Stimulated activated CD4-positive, alpha-beta T cell treated with anti-CD3 and anti-CD28 coated beads, Interleukin-12 subunit alpha, Interleukin-12 subunit beta, amount 100 ng/mL, for 4 hours (primary cell): ENCODE measurements at regions not wholly inside any gene's neighbourhood (a gene's known extent, or its start where the extent isn't known, plus 50 kb on each side); places are given as distances from the start of the nearest gene placed in this dataset.
"Not testable (repeated sequence)": the region's sequence is repeated elsewhere in the genome, so short reads cannot be mapped to it uniquely, and the experiment has no call there.

Source experiments
- DNase-seq: peaks from one replicate; pipeline ENCODE4 v3.0.0-alpha.2; 2020

DNA sequence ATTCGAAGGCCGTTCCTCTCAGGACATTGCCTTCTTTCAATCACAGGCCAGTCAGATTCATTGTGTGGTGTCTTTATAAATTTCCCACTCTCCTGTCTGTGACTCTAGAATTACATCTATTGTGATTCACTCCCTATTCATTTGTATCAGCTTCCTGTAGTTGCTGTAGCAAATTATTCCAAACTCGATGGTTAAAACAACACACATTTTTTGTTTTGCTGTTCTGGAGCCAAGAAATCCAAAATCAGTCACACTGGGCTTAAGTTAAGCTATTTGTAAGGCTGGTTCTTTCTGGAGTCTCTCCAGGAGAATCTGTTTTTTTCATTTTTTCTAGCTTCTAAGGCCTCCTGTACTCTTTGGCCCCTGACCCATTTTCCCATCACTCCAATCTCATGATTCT is 1487.0 kb upstream of the SLC10A2 start:
- no peak for DNase-seq

DNA sequence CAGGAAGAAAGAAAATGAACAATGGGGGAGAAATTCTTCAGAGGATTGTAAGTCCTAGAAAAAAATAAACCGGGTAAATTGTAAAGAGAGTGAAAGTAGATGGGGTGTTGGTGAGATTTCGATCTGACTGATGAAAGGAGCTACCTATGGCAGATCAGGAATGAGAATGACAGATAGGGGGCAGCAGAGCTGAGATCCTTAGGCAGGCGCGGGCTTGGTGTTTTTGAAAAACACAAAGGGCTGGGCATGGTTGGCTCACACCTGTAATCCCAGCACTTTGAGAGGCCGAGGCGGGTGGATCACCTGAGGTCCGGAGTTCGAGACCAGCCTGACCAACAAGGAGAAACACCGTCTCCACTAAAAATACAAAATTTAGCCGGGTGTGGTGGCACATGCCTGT is 1468.6 kb upstream of the SLC10A2 start:
- DNase-seq = no peak

DNA sequence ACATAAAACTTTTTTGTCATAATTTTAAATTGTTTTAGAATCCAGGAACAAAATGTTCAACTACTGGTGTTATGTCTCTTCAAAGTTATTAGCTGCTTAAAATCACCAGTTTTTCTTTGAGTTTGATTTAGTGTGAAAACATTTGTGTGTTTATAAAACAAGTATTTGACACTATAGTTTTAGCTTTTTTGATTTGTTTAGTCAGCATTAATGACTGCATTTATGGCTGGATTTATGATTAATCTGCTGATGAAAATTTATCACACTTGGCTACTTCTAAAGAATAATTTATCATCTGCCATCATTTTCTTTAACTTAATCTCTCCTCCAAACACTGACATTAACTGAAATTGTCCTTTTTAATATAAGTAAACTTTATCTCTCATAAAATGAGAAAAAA is 1465.9 kb upstream of the SLC10A2 start:
- DNase-seq = no peak

DNA sequence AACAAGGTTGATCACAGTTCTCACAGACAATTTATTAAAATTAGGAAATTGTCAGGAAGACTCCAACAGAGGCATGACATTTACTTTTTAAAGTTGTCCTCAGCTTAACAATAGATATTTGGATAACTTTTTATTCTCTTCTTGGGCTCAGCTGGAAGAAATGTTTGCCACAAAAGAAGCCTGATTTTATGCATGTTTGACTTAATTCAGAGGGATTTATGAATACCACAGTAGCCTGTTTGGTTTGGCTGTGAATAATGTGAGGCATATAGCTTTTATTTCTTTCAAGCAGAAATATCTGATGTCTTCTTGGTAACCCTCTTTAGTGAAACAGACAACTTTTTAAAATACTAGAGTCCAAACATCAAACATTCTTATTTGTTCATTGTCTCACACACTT is 1464.5 kb upstream of the SLC10A2 start:
- no peak for DNase-seq

DNA sequence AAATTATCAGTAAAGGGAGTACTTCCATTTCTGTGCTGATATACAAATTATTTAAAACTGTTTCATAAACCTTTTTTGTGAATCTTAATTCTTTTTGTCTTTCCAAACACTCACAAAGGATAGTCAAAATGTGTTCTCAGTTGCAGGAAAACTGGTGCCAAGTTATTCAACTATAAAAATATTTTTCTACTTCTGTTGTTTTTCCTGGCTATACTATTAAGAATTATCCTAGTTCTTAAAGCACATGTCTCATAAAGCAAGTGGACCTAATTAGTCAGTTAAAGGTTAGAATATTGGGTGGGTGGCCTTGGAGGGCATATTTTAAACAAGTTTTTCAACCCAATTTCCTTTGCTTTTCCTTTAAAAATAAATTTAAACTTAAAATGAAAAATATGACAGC is 1460.3 kb upstream of the SLC10A2 start:
- DNase-seq = no peak

DNA sequence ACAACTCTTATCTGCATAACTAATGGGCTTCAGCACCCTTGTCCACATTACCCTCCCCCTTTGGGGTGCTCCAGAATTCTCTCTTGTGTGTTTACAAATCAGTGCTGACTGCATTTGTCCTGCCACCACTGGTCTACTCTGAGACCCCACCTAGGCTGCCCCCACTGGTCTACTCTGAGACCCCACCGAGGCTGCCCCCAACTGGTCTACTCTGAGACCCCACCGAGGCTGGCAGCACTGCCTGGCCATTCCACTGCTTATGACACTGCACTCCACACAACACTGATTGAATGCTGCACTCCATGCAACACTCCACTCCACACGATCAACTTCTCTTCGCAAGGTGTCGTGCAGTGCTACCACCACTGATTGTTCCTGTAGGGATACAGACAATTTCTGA is 1459.2 kb upstream of the SLC10A2 start:
- no peak for DNase-seq

DNA sequence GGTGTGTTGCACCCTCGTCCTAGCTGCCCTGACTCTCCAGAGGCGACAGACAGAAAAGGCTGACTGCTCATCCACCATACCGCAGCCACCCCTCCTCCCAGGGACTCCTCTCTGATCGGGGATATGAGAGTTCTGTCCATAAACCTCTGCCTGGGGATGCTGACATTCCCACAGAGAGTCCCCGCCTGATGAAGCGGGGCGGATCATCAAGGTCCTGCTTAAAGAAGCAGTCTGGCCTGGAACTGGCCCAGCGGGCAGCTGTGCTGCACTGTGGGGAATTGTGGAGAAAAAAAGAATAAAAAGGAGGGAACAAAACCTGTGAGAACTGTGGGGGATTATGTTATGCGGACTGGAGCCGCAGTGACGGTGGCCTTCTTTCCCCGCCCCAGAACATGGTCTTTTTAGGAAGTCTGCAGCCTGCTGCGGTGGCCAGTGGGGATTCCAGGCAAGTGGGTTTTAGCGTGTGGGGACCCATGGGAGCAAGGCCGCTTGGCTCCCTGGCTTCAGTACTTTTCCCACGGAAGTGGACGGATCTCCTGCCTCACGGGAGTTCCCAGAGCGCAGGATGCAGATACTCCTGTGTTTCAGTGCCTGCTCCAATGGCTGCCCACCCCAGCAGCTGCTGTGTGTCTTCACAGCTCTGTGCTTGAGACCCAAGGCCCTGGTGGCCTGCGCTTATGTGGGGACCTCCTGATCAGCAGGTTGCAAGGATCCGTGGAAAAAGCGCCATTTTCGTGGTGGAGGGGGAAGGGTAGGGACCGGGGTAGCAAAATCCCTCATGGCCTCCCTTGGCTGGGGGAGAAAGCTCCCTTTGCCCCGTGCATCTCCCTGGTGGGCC is 1456.2 kb upstream of the SLC10A2 start:
- DNase-seq = no peak

DNA sequence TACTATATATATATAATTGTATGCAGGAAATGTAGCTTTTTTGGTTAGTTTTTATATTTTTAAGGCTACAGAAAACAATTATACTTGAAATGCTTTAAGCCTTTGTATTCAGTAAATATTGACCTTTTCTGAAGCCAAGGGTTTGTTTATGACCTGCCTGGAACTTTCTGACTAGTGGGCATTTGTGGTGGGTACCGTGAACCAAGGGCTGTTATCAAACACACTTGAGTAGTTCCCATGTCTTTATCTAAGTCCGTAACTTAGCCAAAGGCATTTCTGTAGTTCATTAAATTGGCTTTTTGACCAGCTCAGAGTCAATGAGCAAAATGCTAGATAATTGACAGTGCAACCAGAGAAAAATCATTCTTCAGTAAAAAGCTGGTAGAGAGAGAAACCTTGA is 1444.2 kb upstream of the SLC10A2 start:
- DNase-seq = no peak

DNA sequence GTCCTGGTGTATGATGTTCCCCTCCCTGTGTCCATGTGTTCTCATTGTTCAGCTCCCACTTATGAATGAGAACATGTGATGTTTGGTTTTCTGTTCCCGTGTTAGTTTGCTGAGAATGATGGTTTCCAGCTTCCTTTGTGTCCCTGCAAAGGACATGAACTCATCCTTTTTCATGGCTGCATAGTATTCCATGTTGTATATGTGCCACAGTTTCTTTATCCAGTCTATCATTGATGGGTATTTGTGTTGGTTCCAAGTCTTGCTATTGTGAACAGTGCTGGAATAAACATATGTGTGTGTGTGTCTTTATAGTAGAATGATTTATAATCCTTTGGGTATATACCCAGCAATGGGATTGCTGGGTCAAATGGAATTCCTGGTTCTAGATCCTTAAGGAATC is 1427.3 kb upstream of the SLC10A2 start:
- DNase-seq = not testable (repeated sequence)

DNA sequence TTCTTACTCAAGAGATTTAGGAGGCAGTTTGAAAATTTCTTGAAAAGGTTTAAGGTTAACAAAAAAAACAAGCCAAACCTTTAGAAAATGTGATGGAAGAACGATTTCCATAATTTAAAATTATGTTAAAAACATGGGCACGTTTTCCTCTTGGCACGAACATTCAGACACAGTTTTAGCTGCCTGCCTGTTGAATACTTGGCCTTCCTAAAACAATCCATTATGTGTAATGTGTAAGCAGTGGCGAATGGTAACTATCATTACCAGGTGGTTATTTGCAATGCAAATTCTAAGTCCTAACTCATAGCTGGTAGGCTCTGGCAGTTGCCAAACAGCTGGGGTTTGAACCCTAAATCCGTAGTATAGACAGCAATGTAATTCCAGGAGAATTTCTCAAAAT is 1425.7 kb upstream of the SLC10A2 start:
- no peak for DNase-seq

DNA sequence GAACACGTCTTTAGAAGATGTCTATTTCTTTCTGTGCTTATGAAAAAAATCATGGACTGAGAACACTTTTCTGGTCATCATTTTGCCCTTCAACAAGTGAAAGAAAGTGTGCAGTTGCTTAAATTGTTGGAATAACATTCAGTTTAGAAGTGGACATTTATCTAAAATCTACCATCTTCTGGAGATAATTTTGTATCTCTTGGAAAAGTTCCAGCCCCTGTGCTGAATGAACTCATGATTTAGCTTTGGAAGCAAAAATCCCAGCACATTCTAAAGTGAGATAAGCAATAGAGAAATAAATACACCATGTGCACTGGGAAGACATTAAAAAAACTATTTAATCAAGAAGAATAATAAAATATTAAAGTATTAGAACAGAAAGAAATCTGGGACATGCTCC is 1420.8 kb upstream of the SLC10A2 start:
- DNase-seq = no peak

DNA sequence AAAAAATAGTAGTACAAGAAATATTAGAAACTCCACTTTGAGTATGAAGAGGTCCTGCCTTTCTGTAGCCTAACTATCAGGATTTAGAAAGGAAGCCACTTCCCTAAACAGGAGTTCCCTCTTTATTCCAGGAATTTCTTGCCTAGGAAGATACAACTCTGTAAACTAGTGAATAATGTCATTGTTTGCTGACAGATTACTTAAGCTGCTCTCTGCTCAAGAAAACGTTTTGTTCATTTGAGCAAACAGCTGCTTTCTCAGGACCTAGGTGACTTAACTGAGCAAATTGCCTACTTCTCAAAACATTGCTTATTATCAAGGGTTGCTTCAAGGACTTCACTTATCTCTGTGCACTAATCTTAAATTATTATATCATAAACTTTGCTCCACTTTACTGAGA is 1419.4 kb upstream of the SLC10A2 start:
- no peak for DNase-seq

DNA sequence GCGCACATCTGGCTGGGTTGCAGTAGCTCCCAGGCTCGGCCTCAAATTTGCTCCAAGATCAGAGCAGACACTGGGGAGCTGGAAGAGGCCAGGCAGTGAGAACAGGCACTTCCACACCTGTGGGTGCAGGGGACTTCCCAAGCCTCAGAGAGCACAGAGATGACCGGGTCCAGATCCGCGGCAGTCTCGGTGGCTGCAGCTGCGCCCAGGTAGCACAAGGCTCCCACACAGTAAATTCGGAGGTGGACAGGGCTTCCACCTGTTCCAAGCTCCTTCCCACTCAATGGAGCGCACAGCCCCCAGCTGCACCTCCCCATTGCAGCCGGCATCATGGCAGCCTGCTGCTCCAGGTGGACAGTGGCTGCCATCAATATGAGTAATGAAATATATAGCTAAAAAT is 1417.4 kb upstream of the SLC10A2 start:
- no peak for DNase-seq

DNA sequence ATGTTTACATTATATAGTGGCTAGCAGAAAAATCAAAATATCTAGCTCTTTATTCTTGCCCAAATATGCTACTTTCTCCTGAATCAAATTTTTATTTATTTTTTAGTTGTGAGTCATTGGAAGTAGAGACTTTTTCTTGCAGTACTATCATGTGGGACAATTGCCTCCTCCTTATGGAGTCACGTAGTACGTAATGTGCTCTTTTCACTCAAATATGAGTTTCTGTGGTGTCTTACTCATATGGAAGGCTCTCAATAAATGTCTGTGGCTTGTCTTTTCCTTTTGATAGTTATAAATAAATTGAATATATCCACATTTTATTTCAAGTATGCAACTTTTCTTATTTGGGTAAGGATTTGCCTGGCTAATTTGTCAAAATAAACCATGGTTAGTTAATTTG is 1411.0 kb upstream of the SLC10A2 start:
- no peak for DNase-seq

DNA sequence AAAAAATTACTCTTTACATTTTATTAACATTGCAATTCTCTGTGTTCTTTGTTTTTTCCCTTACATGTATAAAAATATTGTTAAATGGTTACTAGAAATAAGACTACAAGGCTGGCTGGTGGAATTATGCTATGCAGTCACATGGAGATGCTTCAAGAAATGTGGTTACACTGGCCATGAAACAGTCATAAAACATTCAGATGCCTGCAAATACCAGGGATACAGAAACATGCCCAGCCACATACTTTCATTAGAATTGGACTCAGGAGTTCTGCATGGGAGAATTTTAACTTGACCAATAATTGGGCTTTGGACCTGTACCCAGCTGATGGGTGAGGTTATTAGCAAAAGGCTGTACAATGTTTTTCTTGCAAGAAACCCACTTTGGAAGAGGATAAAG is 1407.7 kb upstream of the SLC10A2 start:
- no peak for DNase-seq

DNA sequence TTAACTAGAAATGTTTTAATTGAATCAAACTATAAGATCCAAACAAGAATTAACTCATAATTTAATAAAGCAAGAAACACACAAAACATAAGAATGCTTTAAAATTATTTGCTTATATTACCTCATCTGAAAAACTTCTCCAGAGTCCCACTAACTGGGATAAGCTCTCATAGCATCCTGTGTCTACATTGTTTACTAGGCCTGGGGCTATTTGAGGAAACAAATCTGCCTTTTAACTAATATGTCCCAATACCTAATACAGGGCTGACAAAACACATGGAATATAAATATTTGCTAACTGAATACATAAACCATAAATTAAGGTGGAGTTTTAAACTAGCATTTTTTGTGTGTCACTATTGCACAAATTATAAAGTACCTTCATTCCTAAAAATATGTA is 1399.8 kb upstream of the SLC10A2 start:
- no peak for DNase-seq

DNA sequence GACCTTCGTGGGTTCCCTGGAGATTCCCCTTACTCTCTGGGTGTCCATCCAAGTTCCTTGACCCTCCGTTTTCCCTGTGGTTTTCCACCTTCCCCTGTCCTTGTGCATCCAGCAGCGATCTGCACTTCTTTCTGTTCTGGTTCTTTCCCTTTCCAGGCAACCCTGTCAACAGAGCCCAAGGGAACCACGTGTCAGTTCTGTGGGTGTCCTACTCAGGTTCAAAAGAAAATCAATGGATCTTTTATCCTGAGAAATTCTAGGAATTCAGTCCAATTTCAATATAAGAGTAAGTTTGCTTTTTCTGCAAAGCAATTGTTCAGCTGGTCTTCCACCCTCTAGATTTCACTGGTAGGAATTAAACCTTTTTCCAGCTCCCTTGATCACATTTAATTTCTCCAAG is 1394.8 kb upstream of the SLC10A2 start:
- no peak for DNase-seq

DNA sequence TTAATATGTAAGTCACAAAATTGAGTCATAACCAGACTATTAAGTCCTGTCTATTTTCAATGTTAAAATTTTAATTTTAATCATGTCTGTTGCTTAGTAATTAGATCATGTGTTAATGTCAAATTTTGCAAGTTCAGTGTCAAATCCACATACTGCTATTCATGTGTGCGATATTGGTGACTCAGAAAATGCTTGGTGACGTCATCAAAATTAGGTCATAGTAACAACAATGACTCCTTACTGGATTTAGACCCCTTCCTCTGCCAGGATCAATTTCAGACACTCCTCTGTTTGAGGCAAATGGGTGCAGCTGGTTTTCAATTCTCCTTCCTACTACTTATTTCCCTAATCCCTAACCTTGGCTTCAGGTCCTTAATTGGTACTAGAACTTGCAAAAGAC is 1394.3 kb upstream of the SLC10A2 start:
- DNase-seq = no peak

DNA sequence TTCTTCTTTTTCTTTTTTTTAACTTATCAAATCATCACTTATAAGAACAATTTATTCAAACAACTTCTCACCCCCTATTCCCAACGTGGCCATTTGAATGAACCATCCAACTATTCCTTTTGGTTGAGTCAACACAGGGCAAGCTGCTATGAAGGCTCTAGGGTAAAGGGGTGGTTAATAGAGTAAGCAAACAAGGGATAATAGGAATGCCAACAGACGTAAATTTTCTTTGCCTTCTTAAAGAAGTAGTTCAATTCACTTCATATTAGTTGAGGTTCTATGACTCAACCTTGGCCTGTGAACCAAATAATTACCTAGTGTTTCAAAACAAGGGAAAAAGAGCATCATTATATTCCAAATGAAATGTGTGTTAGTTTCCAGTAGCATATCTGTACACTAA is 1383.8 kb upstream of the SLC10A2 start:
- DNase-seq = no peak

DNA sequence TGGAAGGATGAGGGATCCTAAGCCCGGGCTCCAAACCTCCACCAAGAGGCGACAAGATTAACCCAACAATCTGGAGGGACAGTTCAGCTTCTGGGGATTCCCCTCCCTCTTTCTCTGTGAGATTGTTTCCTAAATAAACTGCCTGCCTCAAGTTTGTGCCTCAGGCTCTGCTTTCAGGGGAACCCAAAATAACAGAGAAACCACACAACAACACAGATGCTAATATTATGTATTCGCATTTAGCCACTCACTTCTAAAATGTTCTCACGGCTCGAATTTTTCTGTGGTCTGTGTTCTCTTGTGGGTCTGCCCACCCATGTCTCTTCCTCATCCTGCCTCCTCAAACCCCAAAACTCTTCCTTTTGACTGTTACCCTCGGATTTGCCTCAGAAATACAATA is 1381.1 kb upstream of the SLC10A2 start:
- no peak for DNase-seq

DNA sequence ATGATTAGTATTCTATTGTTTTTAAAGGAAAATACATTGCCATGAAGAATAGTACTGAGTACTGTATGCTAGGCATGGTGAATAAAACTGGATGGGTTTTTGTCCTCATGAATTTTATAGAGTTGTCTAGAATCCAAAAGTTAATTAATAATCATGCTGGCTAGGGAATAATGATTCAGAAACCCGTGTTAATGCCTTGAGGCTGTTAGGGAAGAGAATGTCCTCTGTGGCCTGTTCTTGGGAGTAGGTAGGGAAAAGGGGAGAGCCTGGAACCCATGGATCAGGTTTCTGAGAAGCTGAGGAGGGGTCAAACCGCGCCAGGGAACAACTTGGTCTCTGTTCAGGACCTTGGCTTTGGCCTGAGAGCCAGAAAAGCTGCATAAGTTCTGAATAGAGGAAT is 1376.3 kb upstream of the SLC10A2 start:
- DNase-seq = no peak

DNA sequence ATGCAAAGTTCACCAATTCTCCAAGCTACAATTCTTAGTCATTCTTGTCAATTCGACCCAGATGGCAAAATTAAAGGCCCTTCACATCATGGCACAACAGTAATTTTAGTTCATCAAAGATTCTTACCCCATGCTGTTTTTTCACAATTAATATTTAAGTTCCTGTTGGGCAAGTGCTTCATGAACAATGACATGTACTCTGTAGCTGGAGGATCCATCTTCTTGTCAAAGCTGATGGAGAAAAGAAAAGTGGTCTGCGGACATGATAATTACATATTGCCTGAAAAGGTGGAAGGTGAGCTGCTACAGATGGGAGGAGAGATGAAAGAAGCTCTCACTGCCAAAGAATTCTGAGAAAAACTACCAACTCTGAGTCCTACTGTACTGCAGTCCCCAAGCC is 1370.3 kb upstream of the SLC10A2 start:
- DNase-seq = no peak

DNA sequence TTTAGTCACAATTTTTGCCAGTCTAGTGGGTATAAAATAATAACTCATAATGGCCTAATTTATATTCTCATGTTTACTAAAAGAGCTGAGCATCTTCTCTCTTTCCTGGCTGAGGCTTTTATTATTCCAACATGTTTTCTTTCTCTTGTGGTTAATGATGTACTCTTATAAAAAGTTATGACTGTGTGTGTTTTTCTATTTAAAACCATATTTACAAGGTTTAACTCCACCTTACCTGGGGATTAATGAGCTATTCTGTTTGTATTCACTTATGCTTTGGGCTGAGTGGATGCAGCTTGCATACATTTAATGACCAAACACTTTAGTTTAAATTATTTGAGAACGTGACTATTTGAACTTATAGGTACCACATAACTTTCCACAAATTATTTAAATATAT is 1365.7 kb upstream of the SLC10A2 start:
- no peak for DNase-seq

DNA sequence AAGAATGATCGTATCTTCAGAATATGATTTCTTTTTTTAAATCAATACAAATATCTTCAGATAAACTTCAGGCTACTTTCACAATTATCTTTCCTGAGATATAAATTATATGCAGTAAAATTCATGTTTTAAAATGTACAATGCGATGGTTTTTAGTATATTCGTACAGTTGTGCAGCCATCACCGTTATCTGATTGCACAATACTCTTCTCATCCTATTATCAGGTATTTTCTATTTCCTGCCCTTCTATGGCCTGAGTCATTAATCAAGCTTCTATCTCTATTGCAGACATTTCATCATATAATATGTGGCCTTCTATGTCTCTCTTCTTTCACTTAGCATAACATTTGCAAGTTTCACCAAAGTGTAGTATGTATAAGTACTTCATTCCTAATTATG is 1360.2 kb upstream of the SLC10A2 start:
- DNase-seq = no peak

DNA sequence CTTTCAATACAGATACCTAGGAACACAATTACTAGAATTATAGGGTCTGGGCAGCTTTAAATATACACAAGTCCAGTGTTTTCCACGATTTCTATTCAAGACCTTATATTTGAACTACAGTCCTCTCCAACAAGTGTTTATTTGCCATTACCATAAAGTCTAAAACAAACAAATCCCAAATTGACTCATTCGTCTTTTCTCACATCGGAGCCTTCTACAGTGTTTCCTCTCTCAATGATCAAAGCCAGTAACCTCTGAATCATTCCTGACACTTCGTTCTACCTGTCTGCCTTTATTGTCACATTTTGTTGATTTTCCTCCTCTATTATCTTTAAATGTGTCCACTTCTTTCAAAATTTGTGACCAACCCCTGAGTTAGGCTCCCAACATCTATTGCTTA is 1356.5 kb upstream of the SLC10A2 start:
- DNase-seq = no peak

DNA sequence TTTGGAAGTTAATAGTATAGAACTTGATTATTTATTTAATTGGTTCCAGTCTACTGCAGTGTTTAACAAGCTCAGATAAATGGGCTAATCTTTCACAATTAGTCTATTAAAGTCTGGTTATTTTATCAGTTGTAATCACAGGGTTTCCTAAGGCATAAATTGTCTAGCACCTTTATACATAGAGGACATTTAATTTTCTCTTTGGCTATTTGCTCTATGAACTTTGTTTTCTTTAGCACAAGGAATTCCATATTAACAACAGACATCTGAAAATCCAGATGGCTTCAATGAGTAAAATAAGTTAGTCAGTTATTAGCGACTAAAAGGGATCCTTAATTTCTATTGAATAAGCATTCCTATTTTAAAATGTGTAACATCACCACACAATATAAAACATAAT is 1350.8 kb upstream of the SLC10A2 start:
- no peak for DNase-seq
